ENCODE measurements at regions not wholly inside any gene's neighbourhood (a gene's known extent, or its start where the extent isn't known, plus 50 kb on each side); places are given as distances from the start of the nearest gene placed in this dataset.
A peak's percentile ranks its signal among the peaks of the same experiment; 100 is the strongest.

GRCh38 chr2:190781604-190782198 lies 98.9 kb upstream of the GLS start:
- TF ChIP-seq CTCF (IDR thresholded peaks at IDR 0.05; ENCODE audit: insufficient read depth, low read length) (peak; percentile 6), POLR2AphosphoS5 (IDR thresholded peaks at IDR 0.05; ENCODE audit: low read depth) (no peak), REST (IDR thresholded peaks at IDR 0.05; ENCODE audit: insufficient replicate concordance, low read depth) (no peak)

Data from HL-60 (cell line).